ENCODE measurements at regions not wholly inside any gene's neighbourhood (a gene's known extent, or its start where the extent isn't known, plus 50 kb on each side); places are given as distances from the start of the nearest gene placed in this dataset.
"Not testable (repeated sequence)": the region's sequence is repeated elsewhere in the genome, so short reads cannot be mapped to it uniquely, and the experiment has no call there.

DNA sequence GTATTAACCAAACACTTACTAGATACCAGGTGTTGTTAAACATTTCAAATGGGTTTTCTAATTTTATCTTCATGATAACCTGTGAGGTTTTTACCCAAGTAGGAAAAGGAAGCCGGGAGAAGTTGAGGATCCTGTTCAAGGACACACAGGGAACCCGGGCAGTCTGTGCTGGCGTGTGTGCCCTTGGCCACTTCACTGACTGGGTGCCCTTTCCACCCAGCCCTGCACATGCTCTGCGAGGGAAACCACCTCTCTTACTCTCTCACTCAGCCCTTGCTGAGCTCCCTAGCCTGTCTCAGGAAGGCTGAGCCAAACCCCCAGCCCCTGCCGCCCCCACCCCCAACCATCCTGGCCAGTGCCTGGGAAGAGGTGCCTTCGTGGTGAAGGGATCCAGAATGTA is 51.8 kb downstream of the TEX44 start:
- no peak for ATAC-seq (replicated peaks)
- no peak overlapping the region for H3K4me3 Mint-ChIP-seq
- H3K36me3 Mint-ChIP-seq (ENCODE audit: low read depth), result no peaks in the 10 kb centered on the region
- peaks cover 9% of the 10 kb centered on the region for H3K4me1 Mint-ChIP-seq
- no peaks in the 10 kb centered on the region for H3K9me3 Mint-ChIP-seq
- peak overlapping the region; percentile 37 for H3K27ac Mint-ChIP-seq
- no peaks in the 10 kb centered on the region for H3K27me3 Mint-ChIP-seq

DNA sequence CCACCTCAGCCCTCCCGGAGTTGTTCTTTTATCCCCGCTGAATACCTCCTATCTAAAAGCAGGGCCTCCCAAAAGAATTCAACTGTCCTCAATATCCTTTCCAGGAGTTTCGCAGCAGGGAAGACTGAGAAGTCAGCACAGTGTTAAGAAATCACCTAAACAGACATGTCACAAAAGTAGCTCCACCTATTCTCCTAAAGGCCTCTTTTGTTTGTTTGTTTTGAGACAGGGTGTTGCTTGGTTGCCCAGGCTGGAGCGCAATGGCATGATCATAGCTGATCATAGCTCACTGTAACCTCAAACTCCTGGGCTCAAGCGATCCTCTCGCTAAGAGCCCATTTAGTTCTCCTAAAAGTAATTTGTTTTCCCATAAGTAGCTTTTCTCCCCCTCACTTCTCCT is 53.8 kb downstream of the TEX44 start:
- ATAC-seq (replicated peaks), result no peak
- no peaks in the 10 kb centered on the region for H3K9me3 Mint-ChIP-seq
- no peaks in the 10 kb centered on the region for H3K36me3 Mint-ChIP-seq (ENCODE audit: low read depth)
- H3K4me3 Mint-ChIP-seq, result no peak overlapping the region
- peak overlapping the region; percentile 24 for H3K27ac Mint-ChIP-seq
- peaks cover 9% of the 10 kb centered on the region for H3K4me1 Mint-ChIP-seq
- no peaks in the 10 kb centered on the region for H3K27me3 Mint-ChIP-seq

DNA sequence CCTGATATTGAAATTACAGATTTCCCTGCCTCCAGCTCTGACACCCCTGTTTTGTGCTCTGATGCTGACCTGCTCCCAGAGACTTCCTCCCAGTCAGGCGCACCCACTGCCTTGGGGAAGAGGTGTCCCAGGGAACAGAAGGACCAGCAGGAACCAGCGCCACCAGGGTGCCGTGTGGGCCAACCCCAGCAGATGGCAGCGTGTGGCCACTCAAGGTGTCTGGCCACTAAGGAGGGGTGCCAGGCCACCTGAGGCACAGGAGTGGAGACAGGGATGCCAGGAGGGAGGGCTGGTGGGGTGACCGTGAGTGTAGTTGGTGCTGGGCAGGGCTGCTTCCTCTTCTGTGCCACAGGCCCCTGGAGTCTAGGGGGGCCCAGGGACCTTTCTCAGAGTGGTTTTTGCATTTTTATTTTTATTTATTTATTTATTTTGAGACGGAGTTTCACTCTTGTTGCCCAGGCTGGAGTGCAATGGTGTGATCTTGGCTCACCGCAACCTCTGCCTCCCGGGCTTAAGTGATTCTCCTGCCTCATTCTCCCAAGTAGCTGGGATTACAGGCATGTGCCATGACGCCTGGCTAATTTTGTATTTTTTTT is 56.0 kb downstream of the TEX44 start:
- H3K27me3 Mint-ChIP-seq, result no peaks in the 10 kb centered on the region
- no peak overlapping the region for H3K27ac Mint-ChIP-seq
- no peaks in the 10 kb centered on the region for H3K9me3 Mint-ChIP-seq
- H3K36me3 Mint-ChIP-seq (ENCODE audit: low read depth), result no peaks in the 10 kb centered on the region
- H3K4me1 Mint-ChIP-seq, result no peaks in the 10 kb centered on the region
- ATAC-seq (replicated peaks), result peak; percentile 91
- H3K4me3 Mint-ChIP-seq, result no peak overlapping the region

DNA sequence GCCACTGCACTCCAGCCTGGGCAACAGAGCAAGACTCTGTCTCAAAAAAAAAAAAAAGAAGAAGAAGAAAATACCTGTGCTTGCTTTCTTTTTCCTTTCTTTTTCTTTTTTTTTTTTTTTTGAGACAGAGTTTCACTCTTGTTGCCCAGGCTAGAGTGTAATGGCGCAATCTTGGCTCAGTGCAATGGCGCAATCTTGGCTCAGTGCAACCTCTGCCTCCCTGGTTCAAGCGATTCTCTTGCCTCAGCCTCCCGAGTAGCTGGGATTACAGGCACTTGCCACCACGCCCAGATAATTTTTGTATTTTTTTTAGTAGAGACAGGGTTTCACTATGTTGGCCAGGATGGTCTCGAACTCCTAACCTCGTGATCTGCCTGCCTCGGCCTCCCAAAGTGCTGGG is 56.8 kb upstream of the PTMA start:
- not testable (repeated sequence) for H3K27ac Mint-ChIP-seq; H3K4me1 Mint-ChIP-seq; H3K36me3 Mint-ChIP-seq (ENCODE audit: low read depth); H3K9me3 Mint-ChIP-seq; H3K4me3 Mint-ChIP-seq; H3K27me3 Mint-ChIP-seq; ATAC-seq (replicated peaks)

DNA sequence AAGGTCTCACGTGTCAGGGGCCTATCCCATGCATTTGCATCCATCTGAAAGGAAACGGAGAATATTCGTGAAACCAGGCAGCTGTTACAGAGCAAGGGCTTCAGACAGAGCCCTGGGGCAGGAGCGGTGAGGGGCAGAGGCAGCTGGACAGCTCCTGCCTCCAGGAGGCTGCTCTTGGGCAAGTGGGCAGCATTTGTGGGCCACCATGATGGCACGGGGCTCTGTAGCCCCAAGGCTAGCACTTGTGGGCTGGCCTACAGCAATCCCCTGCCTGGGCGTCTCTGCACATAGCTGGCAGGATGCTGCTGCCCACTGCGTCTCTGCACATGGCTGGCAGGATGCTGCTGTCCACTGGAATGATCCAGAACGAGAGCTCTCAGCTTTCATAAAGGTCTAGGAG is 52.8 kb upstream of the PTMA start:
- H3K27me3 Mint-ChIP-seq, result no peaks in the 10 kb centered on the region
- no peak for ATAC-seq (replicated peaks)

DNA sequence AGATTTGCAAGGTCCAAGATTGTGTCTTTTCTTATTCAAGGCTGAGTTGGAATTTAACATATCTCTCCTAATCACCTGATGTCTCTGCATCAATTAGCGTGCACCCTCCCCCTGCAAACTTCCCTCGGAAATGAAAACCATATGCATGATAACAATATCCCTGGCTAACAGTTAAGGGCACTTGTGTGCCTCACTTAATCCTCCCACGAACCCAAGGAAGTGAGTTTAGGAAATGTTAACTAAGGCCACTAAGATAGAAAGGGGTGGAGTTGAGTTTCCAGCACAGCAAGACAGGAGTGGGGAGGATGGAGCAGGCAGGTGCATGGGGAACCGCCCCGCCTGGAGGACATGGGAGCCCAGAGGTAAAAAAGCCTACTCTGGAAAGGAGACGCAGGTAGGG is 52.4 kb upstream of the PTMA start:
- H3K4me3 Mint-ChIP-seq, result no peak overlapping the region
- no peaks in the 10 kb centered on the region for H3K27me3 Mint-ChIP-seq
- H3K36me3 Mint-ChIP-seq (ENCODE audit: low read depth), result no peaks in the 10 kb centered on the region
- H3K27ac Mint-ChIP-seq, result no peak overlapping the region
- no peaks in the 10 kb centered on the region for H3K4me1 Mint-ChIP-seq
- ATAC-seq (replicated peaks), result no peak
- no peaks in the 10 kb centered on the region for H3K9me3 Mint-ChIP-seq

More for the DNA sequence above, 52.8 kb upstream of the PTMA start:
- Mint-ChIP-seq H3K9me3 (no peaks in the 10 kb centered on the region), H3K36me3 (ENCODE audit: low read depth) (no peaks in the 10 kb centered on the region), H3K4me1 (no peaks in the 10 kb centered on the region), H3K27ac (no peak overlapping the region), H3K4me3 (no peak overlapping the region)
